Neural progenitor cell (in vitro differentiated cells): ENCODE measurements at regions not wholly inside any gene's neighbourhood (a gene's known extent, or its start where the extent isn't known, plus 50 kb on each side); places are given as distances from the start of the nearest gene placed in this dataset.

Experiments used
- DNase-seq: peaks from one replicate; pipeline ENCODE4 v3.0.0-alpha.2; 2016; ENCODE audit warnings: low spot score
- H2AFZ ChIP-seq: fragments of 200-600 bp; sonication (generic); replicated peaks from 2 replicates; pipeline ENCODE4 v1.6.1; 2016; ENCODE audit warnings: antibody characterized with exemption
- H3F3A ChIP-seq: fragments of 200-600 bp; sonication (generic); 2 replicates; pipeline ENCODE4 v1.6.1; 2016; ENCODE audit warnings: antibody characterized with exemption, low read depth
- H3K27ac ChIP-seq: fragments of 200-600 bp; sonication (generic); 2 replicates; pipeline ENCODE4 v1.5.1; 2016; ENCODE audit warnings: mild to moderate bottlenecking
- H3K27me3 ChIP-seq: fragments of 200-600 bp; sonication (generic); 2 replicates; pipeline ENCODE4 v1.6.1; 2016; ENCODE audit warnings: mild to moderate bottlenecking, moderate library complexity
- H3K36me3 ChIP-seq: fragments of 200-600 bp; sonication (generic); 2 replicates; pipeline ENCODE4 v1.5.1; 2016
- H3K4me1 ChIP-seq: fragments of 200-600 bp; sonication (generic); 2 replicates; pipeline ENCODE4 v1.6.1; 2016; ENCODE audit warnings: mixed run types
- H3K4me2 ChIP-seq: fragments of 200-600 bp; sonication (generic); 2 replicates; pipeline ENCODE4 v1.6.1; 2016
- H3K4me3 ChIP-seq: fragments of 200-600 bp; sonication (generic); 2 replicates; pipeline ENCODE4 v1.5.1; 2016
- H3K79me2 ChIP-seq: fragments of 200-600 bp; sonication (generic); 2 replicates; pipeline ENCODE4 v1.6.1; 2016; ENCODE audit warnings: low read depth
- H3K9ac ChIP-seq: fragments of 200-600 bp; sonication (generic); 2 replicates; pipeline ENCODE4 v1.6.1; 2016
- H3K9me3 ChIP-seq: fragments of 200-600 bp; sonication (generic); 2 replicates; pipeline ENCODE4 v1.5.1; 2016; ENCODE audit warnings: low read depth
- H4K20me1 ChIP-seq: fragments of 200-600 bp; sonication (generic); 2 replicates; pipeline ENCODE4 v1.6.1; 2016; ENCODE audit warnings: low read depth
- H3K27ac Mint-ChIP-seq: 3 replicates; pipeline ENCODE4 v1.8.0; 2021; ENCODE audit warnings: mixed read lengths
- H3K27me3 Mint-ChIP-seq: 2 replicates; pipeline ENCODE4 v1.8.0; 2022; ENCODE audit warnings: low read depth, mild to moderate bottlenecking, inconsistent platforms, moderate library complexity, mixed read lengths; ENCODE audit not compliant: insufficient read depth
- H3K36me3 Mint-ChIP-seq: 3 replicates; pipeline ENCODE4 v1.8.0; 2021; ENCODE audit warnings: mixed read lengths
- H3K4me1 Mint-ChIP-seq: 3 replicates; pipeline ENCODE4 v1.8.0; 2021; ENCODE audit warnings: mixed read lengths
- H3K4me3 Mint-ChIP-seq: 3 replicates; pipeline ENCODE4 v1.8.0; 2021; ENCODE audit warnings: mild to moderate bottlenecking, moderate library complexity, mixed read lengths
- H3K9me3 Mint-ChIP-seq: 3 replicates; pipeline ENCODE4 v1.8.0; 2020; ENCODE audit warnings: mixed read lengths
- EZH2 ChIP-seq: fragments of 200-600 bp; sonication (generic); IDR thresholded peaks from 2 replicates; pipeline ENCODE4 v1.6.1; 2017; ENCODE audit warnings: antibody characterized with exemption, mild to moderate bottlenecking, moderate library complexity
- EZH2phosphoT487 ChIP-seq: fragments of 200-600 bp; sonication (generic); IDR thresholded peaks from 2 replicates; pipeline ENCODE4 v1.6.1; 2017; ENCODE audit warnings: antibody characterized with exemption
- TF ChIP-seq, protein P1 (sequence below): fragments of 200-600 bp; sonication (generic); IDR thresholded peaks from 2 replicates; pipeline ENCODE4 v1.5.1; 2017; ENCODE audit warnings: antibody characterized with exemption, mild to moderate bottlenecking

DNA sequence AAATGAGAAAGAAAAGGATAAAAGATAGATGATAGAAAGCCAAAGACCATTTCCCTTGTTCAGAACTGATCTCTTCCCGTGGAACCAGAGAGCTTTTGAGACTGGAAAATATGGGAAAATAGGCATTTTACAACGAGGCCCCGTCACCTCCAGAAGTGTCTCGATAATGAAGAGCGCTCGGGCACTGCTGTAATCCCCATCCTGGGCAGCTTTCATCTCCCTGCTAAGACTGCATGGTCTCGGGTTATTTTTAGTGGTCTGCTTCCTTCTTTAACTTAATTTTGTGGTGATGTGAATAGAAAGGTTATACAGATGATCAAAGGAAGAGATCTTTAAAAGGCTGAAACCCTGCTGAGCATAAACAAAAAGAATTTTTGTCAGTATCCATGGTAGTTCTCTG, 176.6 kb downstream of the METTL4 start:
- H3K27ac ChIP-seq: no peak overlapping the region
- peak overlapping the region; percentile 15 for H2AFZ ChIP-seq
- Mint-ChIP-seq H3K36me3 (no peaks in the 10 kb centered on the region), H3K4me3 (peak overlapping the region; percentile 12), H3K27ac (peak overlapping the region; percentile 20), H3K4me1 (peaks cover 28% of the 10 kb centered on the region), H3K27me3 (peaks cover 3% of the 10 kb centered on the region), H3K9me3 (peaks cover 2% of the 10 kb centered on the region)
- no peaks in the 10 kb centered on the region for H3F3A ChIP-seq
- H3K4me3 ChIP-seq: no peak overlapping the region
- H4K20me1 ChIP-seq: no peaks in the 10 kb centered on the region
- H3K9me3 ChIP-seq: no peaks in the 10 kb centered on the region
- no peak overlapping the region for H3K4me2 ChIP-seq
- TF ChIP-seq EZH2phosphoT487 (no peak), EZH2 (no peak)
- TF ChIP-seq, protein P1, sequence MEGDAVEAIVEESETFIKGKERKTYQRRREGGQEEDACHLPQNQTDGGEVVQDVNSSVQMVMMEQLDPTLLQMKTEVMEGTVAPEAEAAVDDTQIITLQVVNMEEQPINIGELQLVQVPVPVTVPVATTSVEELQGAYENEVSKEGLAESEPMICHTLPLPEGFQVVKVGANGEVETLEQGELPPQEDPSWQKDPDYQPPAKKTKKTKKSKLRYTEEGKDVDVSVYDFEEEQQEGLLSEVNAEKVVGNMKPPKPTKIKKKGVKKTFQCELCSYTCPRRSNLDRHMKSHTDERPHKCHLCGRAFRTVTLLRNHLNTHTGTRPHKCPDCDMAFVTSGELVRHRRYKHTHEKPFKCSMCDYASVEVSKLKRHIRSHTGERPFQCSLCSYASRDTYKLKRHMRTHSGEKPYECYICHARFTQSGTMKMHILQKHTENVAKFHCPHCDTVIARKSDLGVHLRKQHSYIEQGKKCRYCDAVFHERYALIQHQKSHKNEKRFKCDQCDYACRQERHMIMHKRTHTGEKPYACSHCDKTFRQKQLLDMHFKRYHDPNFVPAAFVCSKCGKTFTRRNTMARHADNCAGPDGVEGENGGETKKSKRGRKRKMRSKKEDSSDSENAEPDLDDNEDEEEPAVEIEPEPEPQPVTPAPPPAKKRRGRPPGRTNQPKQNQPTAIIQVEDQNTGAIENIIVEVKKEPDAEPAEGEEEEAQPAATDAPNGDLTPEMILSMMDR: no peak
- DNase-seq: no peak
- peaks cover 14% of the 10 kb centered on the region for H3K4me1 ChIP-seq
- H3K9ac ChIP-seq: no peak overlapping the region
- H3K27me3 ChIP-seq: no peaks in the 10 kb centered on the region
- no peaks in the 10 kb centered on the region for H3K79me2 ChIP-seq
- H3K36me3 ChIP-seq: no peaks in the 10 kb centered on the region

DNA sequence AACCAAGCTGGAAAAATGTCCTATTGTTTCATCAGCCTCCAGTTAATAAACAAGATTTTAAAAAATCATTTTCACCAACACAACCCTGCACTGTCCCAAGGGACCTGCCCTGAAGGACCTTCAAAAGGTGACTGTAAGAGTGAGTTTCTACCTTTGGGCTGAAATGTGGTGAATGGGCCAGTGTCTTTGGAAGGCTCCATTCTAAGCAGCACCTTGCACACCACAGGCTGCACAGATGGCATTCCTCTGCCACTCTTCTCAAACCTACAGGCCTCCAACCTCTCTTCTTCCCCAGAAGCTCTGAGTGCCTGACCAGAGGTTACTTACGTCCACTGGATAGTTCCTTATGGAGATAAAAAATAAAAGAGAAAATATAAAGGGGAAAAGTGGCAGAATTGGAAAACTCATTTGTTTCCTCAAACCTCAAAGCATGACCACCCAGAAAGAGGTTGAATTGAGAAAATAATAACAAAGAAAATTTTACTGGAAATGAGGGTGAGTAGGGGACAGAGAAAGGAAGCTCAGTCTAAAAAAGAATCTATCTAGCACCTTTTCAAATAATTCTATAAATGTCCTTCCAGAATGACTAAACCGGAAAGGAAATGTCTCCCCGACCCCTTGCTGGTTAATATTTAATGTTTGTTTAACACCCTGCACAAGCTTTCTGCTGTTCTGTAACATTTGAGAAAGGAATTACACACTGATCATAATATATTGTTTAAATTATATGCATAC, 175.7 kb downstream of the METTL4 start:
- TF ChIP-seq, protein P1: no peak
- TF ChIP-seq EZH2phosphoT487 (no peak), EZH2 (no peak)
- peaks cover 3% of the 10 kb centered on the region for H3K27me3 Mint-ChIP-seq
- no peaks in the 10 kb centered on the region for H3K36me3 ChIP-seq

DNA sequence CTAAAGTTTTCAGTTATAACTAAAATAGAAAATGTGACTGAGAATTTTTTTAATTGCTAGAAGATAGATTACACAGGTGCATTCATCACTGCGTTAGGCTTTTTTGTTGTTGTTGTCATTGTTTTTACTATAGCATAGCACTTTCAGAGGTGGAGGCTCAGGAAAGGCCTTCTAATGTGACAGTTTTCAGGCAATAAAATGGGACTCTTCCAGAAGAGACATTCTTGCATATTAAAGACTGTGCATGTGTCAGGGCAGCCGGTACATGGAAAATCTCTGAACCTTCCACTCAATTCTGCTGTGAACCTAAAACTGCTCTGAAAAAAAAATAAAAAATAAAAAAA, 175.2 kb downstream of the METTL4 start:
- no peaks in the 10 kb centered on the region for H3K9me3 Mint-ChIP-seq
- H4K20me1 ChIP-seq: no peaks in the 10 kb centered on the region
- no peak overlapping the region for H3K4me2 ChIP-seq
- H3K36me3 Mint-ChIP-seq: no peaks in the 10 kb centered on the region
- no peak for DNase-seq
- no peak overlapping the region for H3K27ac Mint-ChIP-seq
- no peaks in the 10 kb centered on the region for H3K9me3 ChIP-seq
- H3K79me2 ChIP-seq: no peaks in the 10 kb centered on the region
- H3K4me3 ChIP-seq: no peak overlapping the region
- no peaks in the 10 kb centered on the region for H3F3A ChIP-seq
- H3K4me3 Mint-ChIP-seq: no peak overlapping the region
- H3K4me1 ChIP-seq: peaks cover 14% of the 10 kb centered on the region
- TF ChIP-seq, protein P1: no peak
- TF ChIP-seq EZH2 (no peak), EZH2phosphoT487 (no peak)
- no peak overlapping the region for H3K9ac ChIP-seq
- no peaks in the 10 kb centered on the region for H3K36me3 ChIP-seq
- H3K4me1 Mint-ChIP-seq: peaks cover 28% of the 10 kb centered on the region
- peaks cover 3% of the 10 kb centered on the region for H3K27me3 Mint-ChIP-seq
- no peak overlapping the region for H2AFZ ChIP-seq
- no peak overlapping the region for H3K27ac ChIP-seq
- no peaks in the 10 kb centered on the region for H3K27me3 ChIP-seq

More for the DNA sequence above, 175.7 kb downstream of the METTL4 start:
- no peak overlapping the region for H3K27ac ChIP-seq
- no peaks in the 10 kb centered on the region for H3K27me3 ChIP-seq
- no peak for DNase-seq
- no peaks in the 10 kb centered on the region for H3K79me2 ChIP-seq
- H3K4me3 ChIP-seq: no peak overlapping the region
- no peaks in the 10 kb centered on the region for H3K9me3 Mint-ChIP-seq
- H3K4me1 ChIP-seq: peaks cover 14% of the 10 kb centered on the region
- H3K9me3 ChIP-seq: no peaks in the 10 kb centered on the region
- H3K4me3 Mint-ChIP-seq: no peak overlapping the region
- no peaks in the 10 kb centered on the region for H4K20me1 ChIP-seq
- no peak overlapping the region for H3K4me2 ChIP-seq
- no peak overlapping the region for H3K9ac ChIP-seq
- peaks cover 28% of the 10 kb centered on the region for H3K4me1 Mint-ChIP-seq
- H3K36me3 Mint-ChIP-seq: no peaks in the 10 kb centered on the region
- H3F3A ChIP-seq: no peaks in the 10 kb centered on the region
- peak overlapping the region; percentile 20 for H3K27ac Mint-ChIP-seq
- H2AFZ ChIP-seq: no peak overlapping the region
